CD4-positive, alpha-beta T cell treated with Interleukin-1 beta for 1 hour (primary cell): ENCODE measurements at regions not wholly inside any gene's neighbourhood (a gene's known extent, or its start where the extent isn't known, plus 50 kb on each side); places are given as distances from the start of the nearest gene placed in this dataset.

Source experiments
- DNase-seq, 2 donors: peaks; one replicate each; pipeline ENCODE4 v3.0.0-alpha.2; 2020 to 2022

DNA sequence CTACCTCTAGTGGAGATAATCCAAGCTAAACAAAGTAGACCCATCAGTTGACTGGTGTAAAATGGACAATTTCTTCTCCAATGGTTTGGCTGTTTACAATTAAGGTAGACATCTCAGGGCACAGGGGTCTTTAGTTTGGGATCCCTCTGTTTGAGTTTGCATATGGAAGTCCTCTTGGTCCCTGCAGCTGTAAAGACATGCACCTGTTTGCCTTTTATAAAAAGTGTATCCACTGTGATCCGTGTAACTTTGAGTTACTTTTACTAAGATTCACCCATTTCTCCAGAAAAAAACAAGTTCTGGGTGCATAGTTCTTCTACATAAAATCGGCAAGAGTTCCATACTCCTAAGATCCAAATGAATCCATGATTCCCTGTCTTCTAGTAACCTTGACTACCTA, 374.7 kb upstream of the ADAMTS16 start:
- no peak for DNase-seq

DNA sequence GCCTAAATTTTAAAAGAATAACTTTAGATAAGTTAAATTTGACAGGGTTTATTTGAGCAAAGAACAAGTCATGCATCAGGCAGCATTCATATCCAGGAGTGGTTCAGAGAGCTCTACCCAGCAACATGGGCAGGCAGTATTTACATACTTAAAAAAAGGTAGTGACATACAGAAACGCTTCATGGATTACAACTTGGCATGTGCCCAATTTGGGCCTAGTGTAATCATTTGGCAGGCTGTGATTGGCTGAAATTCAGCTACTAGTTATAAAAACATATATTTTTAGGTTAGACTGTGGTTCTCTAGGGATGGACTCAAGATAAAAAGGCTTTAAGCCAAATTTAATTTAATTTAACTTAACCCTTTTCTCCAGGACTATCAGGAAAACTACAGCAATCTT, 374.0 kb upstream of the ADAMTS16 start:
- no peak for DNase-seq

DNA sequence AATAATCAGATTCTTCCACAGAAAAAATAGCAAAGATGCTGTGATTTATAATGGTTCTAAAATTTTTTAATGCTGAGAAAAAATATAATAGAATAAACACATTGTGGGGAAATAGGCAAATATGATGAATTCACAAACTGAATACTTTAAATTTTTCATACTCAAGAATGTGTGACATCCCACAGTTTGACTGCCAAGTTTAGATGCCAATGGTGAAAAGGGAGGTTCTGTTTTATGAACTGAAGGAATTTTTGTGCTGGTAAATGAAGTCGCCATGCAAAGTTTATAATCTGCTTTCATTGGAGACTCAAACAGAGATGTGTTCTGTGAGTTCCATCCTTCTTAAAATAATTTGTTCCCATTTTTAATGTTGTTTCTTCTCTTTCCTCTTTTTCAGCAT, 367.5 kb upstream of the ADAMTS16 start:
- no peak for DNase-seq

DNA sequence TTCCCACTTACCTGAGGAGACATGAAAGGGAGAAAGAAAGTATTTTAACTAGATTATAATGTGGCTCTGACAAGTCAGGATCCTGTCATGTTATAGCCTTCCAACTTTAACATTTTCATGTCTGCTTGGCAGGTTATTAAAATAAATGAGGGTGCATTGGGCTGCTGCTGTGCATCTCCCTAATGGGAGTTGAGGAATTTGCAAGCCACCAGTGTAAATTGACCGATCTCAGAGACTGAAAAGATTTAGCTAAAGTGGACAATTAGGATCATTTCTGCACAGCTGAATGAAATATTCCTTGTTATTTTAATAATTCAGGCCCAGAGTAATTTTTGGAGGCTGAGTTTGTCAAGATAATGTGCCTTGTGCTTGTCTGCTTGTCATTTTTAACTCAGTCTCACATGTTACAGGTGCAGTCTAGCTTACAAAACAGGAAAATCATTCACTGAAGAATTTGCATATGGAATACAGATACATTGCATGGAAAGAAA, 366.3 kb upstream of the ADAMTS16 start:
- DNase-seq = no peak

DNA sequence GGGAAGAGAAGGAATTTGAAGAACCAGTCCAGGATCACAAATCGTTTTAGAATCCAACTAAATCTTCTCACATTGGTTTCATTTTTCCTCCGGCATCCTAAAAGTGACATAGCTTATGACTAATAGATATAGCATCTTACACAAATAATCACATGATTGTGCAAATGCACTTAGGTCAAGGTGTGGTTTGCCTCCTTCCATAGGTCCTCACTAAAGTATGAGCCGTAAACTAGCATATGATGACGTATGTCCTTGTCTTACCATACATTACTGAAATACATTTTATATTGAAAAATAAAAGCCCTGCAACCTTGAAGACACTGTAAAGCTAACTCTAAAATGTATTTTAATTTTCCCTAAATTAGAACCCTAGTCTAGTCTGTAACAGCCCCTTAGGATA, 362.7 kb upstream of the ADAMTS16 start:
- DNase-seq = no peak

DNA sequence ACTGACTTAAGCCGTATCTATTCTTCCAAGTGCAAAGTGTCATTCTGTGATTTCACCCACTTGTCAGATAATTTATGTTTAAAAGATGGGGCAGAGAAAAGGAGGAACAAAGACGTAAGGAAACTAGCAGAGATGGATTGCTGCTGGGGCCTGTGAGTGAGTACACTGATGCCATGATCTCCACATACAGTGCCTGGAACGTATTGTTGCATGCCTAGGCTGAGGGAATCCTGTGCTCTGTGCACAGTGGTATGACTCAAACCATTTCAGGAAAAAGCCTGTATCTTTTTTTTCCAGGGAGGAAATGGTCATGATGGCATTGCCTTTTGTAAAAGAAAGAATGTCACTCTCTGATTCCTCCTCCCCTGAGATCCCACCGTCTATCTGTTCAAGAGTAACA, 359.5 kb upstream of the ADAMTS16 start:
- DNase-seq = no peak

DNA sequence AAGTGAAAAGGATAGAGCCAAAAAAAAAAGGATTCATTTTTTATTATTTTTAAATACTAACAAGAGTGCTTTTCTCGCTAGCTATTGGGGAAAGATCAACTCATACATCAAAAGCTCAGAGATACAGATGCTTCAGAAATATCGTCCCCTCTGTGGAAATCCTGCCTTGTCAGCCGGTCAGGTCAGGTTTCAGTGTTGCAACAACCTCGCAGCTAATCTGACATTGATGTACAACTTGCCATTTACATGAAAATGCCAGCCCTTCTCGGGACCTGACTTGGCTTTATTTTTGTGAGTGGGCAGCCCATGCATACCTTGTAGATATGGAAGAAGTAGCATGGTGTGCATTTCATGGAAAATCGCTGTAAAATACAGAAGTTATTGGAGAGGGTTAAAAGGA, 358.8 kb upstream of the ADAMTS16 start:
- DNase-seq = no peak

DNA sequence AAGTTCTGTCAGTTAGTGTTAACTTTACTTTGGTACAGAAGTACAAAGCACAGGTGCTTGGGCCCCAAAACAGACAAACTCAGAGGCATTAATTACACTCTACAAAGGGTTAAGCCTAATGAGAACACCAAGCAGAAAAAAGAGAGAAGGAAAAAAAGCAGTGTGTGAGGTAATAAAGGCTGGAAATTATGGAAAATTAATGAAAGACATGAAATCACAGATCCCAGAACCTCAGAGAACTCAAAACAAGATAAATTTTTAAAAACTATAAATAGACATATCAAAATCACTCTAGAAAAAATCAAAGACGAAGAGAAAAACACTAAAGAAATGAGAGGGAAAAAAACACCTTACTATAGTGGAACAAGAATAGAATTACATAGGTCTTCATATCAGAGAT, 354.2 kb upstream of the ADAMTS16 start:
- no peak for DNase-seq

DNA sequence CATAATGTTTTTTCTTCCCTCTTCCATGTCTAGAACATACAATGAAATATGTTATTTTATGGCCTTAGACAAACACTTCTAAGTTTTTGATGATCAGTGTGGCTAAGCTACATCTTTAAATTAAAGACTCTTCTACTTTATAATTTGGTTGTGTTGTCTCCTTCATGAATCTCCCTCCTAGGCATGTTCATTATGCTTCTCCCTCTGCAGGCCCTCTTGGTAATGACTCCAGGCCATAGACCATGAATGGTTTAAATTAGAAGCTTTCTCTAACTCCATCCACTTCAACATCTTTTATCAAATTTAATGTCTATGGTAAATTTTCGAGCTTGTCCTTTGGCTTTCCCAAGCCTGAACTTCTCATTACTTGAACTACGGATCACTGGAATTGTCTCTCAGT, 342.7 kb upstream of the ADAMTS16 start:
- DNase-seq = no peak

DNA sequence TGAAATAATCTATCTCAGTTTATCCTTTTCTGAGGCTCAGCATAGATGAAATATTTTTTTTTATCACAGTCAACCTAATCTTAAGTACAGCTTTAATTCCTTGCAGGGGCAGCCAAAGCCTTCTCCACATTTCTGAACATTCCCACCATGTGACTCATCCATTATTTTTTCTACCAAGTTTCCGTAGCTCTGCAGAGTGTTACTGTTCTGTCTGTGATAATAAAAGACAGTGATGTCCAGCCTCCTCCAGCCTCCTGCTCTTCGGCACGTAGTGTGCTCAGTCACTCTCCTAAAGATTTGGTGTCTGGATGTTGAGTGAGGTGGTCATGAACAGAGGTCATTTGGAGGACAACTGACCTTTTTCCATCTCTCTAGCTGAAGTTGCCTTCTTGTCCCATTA, 338.1 kb upstream of the ADAMTS16 start:
- DNase-seq = no peak

DNA sequence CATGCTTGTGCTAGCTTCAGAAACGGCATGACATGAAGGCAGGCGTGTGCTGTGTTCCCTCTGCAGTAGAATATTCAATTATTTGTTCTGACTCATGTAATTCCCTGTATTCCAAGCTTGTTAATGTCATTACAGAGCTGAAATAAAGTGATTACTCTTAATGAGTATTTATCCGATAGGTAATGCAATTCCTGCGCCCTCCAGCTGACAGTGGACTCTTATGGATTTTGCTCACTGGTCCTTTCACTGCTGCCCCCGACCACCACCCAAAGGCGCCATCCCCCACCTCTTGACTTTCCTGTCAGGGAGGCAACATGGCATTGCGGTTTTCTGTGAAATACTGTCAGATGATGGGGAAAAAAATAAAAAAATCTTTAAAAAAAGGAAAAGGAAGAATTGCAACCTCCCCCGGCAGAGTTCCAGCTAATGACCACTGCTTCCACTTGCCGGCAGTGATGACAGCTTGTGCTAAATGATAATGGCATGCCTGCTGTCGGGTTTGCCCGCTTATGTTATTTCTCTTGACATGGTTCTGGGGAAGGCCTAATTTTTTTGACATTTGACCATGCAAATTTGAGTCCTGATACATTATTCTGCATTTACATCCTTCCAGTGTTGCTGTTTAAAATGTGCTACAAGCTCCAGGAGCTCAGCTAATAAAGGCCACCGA, 335.3 kb upstream of the ADAMTS16 start:
- DNase-seq = no peak

DNA sequence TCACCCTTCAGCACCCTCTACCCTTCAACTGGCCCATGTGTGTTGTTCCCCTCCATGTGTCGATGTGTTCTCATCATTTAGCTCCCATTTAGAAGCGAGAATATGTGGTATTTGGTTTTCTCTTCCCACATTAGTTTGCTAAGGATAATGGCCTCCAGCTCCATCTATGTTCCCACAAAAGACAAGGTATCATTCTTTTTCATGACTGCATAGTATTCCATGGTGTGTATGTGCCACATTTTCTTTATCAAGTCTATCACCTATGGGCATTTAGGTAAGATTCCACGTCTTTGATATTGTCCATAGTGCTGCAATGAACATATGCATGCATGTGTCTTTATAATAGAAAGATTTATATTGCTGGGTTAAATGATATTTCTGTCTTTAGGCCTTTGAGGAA, 325.1 kb upstream of the ADAMTS16 start:
- DNase-seq = no peak

DNA sequence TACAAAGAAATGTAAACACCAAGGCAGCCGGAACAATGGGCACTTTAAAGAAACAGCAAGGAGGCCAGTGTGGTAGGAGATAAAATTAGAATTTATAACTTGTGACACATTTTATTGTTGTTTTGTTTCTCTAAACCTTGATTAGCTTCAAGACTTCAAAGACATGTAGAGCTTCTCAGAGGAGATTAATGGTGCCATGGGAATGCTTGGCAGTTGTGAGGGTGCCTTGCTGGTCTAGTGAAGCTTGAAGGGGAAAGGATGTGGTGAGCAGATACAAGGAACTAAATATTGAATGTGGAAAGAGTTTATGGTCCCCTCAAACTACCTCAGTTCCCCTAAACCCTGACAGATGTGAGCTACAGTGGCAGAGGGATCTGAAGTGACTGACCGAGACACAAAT, 322.4 kb upstream of the ADAMTS16 start:
- DNase-seq = no peak

DNA sequence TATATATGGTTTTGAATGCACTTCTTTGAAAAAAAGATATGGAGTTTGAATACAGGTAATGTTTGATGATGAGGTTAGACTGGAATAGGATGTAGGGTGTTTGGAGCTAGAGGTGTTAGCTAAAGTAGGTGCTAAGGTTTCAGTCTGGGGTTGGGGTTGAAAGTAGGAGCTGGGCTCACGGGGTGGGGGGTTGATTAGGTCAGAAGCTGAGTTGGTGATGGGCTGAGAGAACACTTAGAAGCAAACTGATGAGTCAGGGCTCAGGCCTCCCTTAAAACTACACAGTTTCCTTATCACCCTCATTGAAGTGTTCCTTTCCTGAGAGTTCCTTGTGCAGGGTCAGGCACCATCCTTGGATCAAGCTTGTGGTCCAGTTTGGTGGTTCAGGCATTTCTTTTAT, 308.8 kb upstream of the ADAMTS16 start:
- no peak for DNase-seq

DNA sequence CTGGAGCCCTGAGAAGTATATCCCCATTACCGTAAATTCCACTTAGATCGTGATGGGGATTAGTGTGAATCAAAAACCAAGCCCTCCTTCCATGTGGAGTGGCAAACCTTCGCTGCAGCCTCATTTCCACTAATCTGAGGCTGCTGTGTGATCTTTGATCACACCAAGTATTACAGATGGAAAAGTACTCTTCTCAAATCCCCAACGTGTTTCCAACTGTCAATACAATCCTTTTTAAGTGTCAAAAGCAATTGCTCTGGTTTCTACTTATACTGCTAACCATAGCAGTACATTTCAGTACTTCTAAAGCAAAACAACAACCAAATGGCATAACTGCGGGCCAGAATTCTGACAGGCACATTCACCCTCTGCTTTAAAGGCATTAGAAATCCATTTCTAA, 307.7 kb upstream of the ADAMTS16 start:
- DNase-seq = no peak

DNA sequence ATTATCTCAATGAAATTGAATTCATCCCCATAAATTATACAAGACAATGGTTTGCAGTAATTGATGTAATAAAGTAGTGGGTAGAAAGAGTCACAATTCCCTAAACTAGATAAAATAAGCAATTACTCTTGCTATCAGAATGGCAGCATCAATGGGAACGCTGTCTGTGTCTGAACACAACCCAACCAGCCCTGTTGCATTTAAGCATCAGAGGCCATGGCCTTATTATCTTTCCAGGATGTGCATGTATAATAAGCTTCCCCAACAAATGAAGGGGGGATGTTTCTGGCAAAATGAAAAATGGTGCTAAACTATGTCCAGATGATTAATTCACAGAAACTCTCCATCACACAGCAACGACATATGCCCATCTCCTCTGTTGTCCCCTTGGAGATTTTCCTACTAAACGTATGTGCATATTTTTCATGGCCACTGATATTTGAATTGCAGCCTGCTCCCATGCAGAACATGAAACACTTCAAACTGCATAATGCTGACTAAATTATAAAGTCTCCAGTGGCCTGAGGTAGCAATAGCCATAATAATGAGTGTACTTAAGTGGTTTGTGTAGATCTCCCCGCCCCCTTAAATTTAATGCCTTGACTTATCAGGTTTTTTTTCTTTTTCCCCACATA, 306.9 kb upstream of the ADAMTS16 start:
- no peak for DNase-seq

DNA sequence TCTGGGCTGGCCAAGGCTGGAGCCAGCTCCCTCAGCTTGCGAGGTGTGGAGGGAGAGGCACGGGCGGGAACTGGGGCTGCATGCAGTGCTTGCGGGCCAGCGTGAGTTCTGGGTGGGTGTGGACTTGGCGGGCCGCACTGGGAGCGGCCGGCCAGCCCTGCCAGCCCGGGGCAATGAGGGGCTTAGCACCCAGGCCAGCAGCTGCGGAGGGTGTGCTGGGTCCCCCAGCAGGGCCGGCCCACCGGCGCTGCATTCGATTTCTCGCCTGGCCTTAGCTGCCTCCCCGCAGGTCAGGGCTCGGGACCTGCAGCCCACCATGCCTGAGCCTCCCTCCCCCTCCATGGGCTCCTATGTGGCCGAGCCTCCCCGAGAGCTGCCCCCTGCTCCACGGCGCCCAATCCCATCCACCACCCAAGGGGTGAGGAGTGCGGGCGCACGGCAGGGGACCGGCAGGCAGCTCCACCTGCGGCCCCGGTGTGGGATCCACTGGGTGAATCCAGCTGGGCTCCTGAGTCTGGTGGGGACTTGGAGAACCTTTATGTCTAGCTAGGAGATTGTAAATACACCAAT, 302.6 kb upstream of the ADAMTS16 start:
- DNase-seq = no peak

DNA sequence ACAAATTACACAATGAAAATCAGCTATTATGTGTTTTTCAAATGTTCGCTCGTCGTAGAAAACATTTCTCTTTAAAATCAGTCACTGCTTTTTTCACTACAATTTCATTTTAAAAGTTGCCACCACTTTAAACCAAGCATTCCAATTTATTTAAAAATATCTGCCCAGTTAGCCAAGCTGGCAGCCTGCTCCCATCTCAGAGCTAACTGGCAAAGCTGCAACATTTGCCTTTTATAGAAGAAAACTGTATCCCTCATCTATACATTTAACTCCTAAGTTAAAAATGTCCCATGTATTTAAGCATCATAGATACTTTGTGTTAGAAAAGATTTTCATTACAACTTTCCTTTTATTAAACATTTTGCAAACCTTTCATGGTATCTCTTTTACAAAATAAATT, 294.9 kb upstream of the ADAMTS16 start:
- no peak for DNase-seq

DNA sequence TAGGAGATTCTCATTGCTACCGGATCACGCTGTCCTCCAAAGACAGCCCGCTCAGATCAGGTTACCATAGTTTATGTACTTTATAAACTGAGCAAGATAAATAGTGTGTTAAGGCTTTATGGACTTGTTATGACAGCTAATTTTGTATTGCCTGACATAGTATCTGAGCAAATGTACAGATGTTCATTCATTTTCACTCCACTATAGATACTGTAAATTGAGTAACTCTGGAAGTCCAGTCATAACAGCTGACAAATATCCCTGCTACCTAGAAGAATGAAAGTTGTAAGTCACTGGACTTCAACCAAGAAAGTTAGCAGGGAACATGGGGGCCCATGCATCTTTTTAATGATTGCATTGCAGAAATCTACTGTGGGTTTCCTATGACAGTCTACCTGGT, 292.4 kb upstream of the ADAMTS16 start:
- no peak for DNase-seq

DNA sequence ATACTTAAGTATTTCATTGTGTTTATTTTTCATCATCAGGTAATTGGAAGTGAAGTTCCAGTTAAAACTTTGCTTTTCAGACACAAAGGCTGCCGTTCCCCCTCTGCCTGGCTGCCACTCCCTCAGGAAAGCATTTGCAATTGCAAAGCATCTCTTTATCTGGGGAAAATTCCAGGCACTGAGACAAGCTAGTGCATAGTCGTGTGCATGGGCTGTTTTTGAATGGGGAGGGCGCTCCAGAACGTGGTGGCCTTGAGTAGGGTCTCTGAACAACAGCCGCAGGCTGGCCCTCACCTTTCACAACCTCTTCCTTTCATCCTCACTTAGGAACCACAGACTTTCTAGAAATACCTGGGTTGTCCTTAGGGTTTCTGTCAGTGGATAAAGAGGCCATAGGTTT, 285.1 kb upstream of the ADAMTS16 start:
- DNase-seq = no peak

DNA sequence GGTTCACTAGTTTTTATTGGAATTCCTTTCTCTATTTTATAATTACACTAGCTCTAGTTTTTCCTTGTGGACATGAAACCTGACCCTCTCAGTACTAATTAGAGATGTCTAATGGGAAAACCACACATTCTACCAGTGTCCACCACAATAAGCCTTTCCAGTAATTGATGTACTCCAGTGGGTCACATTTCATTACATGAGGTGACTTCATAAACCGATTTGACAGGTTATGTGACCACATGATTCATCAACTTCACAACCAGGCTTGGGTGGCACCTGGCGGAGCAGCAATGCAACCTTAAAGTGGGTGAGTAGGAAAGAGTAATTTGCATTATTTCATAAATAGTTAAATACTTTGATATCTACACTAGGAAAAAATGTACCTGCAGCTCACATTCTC, 284.2 kb upstream of the ADAMTS16 start:
- no peak for DNase-seq

DNA sequence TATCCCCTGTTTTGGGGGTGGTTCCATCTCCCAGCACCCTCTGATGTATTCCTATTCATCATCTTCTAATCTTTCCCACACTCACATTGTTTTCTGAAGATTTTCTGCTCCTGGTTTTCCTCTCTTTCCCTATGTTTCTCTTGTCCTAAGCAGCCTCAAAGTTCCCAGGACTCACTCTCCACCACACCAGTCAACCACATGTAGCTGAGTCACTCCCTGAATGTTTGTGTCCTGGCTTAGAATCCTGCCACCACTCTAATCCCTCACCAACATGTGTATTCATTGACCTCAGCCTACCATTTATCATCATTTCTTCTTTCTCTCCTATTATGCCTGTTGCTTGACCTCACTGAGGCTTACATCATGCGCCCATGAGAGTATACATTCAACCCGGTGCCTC, 282.4 kb upstream of the ADAMTS16 start:
- no peak for DNase-seq

DNA sequence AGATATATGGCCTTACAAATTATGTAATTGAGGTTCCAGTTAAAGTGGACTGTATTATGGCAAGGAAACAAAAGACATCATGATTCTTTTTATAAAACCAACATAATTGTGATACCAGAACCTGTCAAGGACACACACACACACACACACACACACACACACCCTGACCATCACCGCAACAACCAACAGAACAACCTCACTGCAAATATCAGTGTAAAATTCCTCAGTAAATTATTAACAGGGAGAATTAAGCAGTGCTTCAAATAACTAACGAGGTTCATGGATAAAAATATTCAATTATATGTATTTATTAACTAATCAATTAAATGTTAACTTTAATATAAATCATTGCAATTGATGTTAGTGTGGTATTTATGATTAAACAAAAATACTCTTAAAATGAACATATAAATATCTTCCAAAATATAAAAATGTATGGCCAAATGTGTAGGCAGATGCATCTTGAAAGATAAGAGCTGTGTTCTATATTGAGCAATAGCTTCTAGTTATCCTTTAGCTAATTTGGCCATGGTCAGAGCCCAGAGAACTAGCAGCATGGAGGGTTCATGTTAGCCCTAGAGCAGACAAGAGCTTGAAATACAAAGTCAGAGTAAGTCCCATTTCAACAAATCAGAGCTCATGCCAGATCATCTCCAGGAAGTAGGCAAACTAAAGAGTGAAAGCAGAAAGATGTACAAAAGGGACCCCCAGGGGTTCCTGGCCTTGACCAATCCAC, 280.5 kb upstream of the ADAMTS16 start:
- no peak for DNase-seq

DNA sequence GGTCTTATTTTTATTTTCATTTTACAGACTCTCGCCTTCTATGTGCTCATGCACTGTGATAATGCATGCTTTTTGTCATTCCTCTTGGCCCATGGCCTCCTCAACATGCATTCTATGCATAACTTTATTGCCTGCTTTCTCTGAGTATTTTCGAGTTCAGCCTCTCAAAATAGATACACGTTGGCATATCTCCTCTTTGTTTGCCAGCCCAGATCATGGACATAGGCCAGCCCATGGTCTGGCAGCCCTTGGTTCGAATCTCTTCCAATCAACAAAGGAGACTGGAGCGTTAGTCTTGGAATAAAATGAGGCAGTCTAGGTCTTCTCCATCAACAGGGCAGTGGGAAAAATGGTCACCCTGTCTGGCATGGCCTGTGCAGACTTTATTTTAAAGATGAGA, 279.5 kb upstream of the ADAMTS16 start:
- DNase-seq = no peak
